ENCODE measurements at regions not wholly inside any gene's neighbourhood (a gene's known extent, or its start where the extent isn't known, plus 50 kb on each side); places are given as distances from the start of the nearest gene placed in this dataset.

DNA sequence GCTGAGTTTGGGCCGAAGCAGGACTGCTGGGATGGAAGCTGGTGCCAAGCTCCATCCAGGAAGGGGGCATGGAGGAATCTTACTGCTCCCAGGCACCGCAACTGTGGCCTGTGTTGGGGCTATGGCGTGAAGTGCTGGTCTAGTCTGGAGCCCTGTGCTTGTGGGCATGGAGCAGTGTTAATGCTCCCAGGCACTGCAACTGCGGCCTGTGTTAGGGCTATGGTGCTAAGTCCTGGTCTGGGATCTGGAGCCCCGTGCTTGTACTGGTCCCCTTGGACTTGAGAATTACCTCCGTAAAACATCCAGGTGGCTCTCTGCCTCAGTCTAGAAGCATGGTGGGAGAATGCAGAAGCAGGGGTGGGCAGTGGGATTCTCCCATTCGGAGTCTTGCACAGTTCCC, 1379.4 kb upstream of the ACVR2A start:
- ATAC-seq (ENCODE audit: poor library complexity) (no peak), DNase-seq (no peak)
- POLR2A ChIA-PET = no interaction called here
- Mint-ChIP-seq H3K4me3 (no peak overlapping the region), H3K36me3 (ENCODE audit: low read depth) (no peaks in the 10 kb centered on the region), H3K27ac (no peak overlapping the region), H3K4me1 (ENCODE audit: low read depth) (no peaks in the 10 kb centered on the region), H3K9me3 (peaks cover 11% of the 10 kb centered on the region), H3K27me3 (no peaks in the 10 kb centered on the region)
- no peaks in the 10 kb centered on the region for H3K27me3 ChIP-seq (ENCODE audit: control insufficient read depth in 1 of 2, insufficient read depth in 2 of 2, low read length in 2 of 2)
- TF ChIP-seq, protein P1, sequence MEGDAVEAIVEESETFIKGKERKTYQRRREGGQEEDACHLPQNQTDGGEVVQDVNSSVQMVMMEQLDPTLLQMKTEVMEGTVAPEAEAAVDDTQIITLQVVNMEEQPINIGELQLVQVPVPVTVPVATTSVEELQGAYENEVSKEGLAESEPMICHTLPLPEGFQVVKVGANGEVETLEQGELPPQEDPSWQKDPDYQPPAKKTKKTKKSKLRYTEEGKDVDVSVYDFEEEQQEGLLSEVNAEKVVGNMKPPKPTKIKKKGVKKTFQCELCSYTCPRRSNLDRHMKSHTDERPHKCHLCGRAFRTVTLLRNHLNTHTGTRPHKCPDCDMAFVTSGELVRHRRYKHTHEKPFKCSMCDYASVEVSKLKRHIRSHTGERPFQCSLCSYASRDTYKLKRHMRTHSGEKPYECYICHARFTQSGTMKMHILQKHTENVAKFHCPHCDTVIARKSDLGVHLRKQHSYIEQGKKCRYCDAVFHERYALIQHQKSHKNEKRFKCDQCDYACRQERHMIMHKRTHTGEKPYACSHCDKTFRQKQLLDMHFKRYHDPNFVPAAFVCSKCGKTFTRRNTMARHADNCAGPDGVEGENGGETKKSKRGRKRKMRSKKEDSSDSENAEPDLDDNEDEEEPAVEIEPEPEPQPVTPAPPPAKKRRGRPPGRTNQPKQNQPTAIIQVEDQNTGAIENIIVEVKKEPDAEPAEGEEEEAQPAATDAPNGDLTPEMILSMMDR (IDR thresholded peaks at IDR 0.05) = no peak
- intact Hi-C loops (cut with DNase I, micrococcal nuclease) = no loop called here
- no peak overlapping the region for H3K4me3 ChIP-seq (ENCODE audit: low read length)
- H3K27ac ChIP-seq (ENCODE audit: low read depth in 1 of 2, low read length in 2 of 2) = no peak overlapping the region
- no peaks in the 10 kb centered on the region for H3K36me3 ChIP-seq (ENCODE audit: insufficient read depth, low read length)
- CTCF ChIA-PET = no interaction called here
- peaks cover 0 to 11% of the 10 kb centered on the region in 2 experiments for H3K9me3 ChIP-seq (ENCODE audit: control insufficient read depth in 1 of 2, insufficient read depth in 1 of 2, low read length in 2 of 2)
- no peaks in the 10 kb centered on the region for H3K4me1 ChIP-seq (ENCODE audit: insufficient read depth, low read length)

DNA sequence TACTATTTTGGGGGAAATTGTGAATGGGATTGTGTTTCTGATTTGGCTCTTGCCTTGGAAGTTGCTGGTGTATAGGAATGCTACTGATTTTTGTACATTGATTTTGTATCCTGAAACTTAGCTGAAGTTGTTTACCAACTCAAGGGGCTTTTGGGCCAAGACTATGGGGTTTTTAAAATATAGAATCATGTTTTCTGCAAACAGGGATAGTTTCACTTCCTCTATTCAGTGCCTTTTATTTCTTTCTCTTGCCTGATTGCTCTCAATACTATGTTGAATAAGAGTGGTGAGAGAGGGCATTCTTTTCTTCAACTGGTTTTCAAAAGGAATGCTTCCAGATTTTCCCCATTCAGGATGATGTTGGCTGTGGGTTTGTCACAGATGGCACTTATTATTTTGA, 1383.8 kb upstream of the ACVR2A start:
- Mint-ChIP-seq H3K27ac (no peak overlapping the region), H3K27me3 (no peaks in the 10 kb centered on the region), H3K4me3 (no peak overlapping the region), H3K4me1 (ENCODE audit: low read depth) (no peaks in the 10 kb centered on the region), H3K36me3 (ENCODE audit: low read depth) (no peaks in the 10 kb centered on the region), H3K9me3 (peaks cover 15% of the 10 kb centered on the region)
- peaks cover 0 to 18% of the 10 kb centered on the region in 2 experiments for H3K9me3 ChIP-seq (ENCODE audit: control insufficient read depth in 1 of 2, insufficient read depth in 1 of 2, low read length in 2 of 2)
- DNase-seq (no peak), ATAC-seq (ENCODE audit: poor library complexity) (no peak)
- POLR2A ChIA-PET = no interaction called here
- no peaks in the 10 kb centered on the region for H3K4me1 ChIP-seq (ENCODE audit: insufficient read depth, low read length)
- intact Hi-C loops (cut with DNase I, micrococcal nuclease) = no loop called here
- H3K27ac ChIP-seq (ENCODE audit: low read depth in 1 of 2, low read length in 2 of 2) = no peak overlapping the region
- H3K36me3 ChIP-seq (ENCODE audit: insufficient read depth, low read length) = no peaks in the 10 kb centered on the region
- TF ChIP-seq, protein P1 (IDR thresholded peaks at IDR 0.05) = no peak
- CTCF ChIA-PET = interaction anchor here (0.6 kb wide), 1 partner anchor 212 kb away, joined by 3 read pairs; no protein-coding TSS in a partner anchor
- H3K27me3 ChIP-seq (ENCODE audit: control insufficient read depth in 1 of 2, insufficient read depth in 2 of 2, low read length in 2 of 2) = no peaks in the 10 kb centered on the region
- H3K4me3 ChIP-seq (ENCODE audit: low read length) = no peak overlapping the region

DNA sequence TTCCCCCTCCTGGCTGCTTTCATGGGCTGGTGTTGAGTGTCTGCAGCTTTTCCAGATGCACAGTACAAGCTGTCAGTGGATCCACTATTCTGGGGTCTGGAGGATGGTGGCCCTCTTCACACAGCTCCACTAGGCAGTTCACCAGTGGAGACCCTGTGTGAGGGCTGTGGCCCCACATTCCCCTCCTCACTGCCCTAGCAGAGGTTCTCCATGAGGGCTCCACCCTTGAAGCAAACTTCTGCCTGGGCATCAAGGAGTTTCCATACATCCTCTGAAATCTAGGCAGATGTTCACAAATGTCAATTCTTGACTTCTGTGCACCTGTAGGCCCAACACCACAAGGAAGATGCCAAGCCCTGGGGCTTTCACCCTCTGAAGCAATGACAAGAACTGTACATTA, 1386.2 kb upstream of the ACVR2A start:
- Mint-ChIP-seq H3K9me3 (peaks cover 11% of the 10 kb centered on the region), H3K27me3 (no peaks in the 10 kb centered on the region), H3K4me1 (ENCODE audit: low read depth) (no peaks in the 10 kb centered on the region), H3K4me3 (no peak overlapping the region), H3K27ac (no peak overlapping the region), H3K36me3 (ENCODE audit: low read depth) (no peaks in the 10 kb centered on the region)
- TF ChIP-seq, protein P1 (IDR thresholded peaks at IDR 0.05) = no peak
- ChIA-PET POLR2A (no interaction called here), CTCF (no interaction called here)
- no peak for DNase-seq
- H3K4me1 ChIP-seq (ENCODE audit: insufficient read depth, low read length) = no peaks in the 10 kb centered on the region
- intact Hi-C loops (cut with DNase I, micrococcal nuclease) = no loop called here
- H3K36me3 ChIP-seq (ENCODE audit: insufficient read depth, low read length) = no peaks in the 10 kb centered on the region
- no peaks in the 10 kb centered on the region for H3K27me3 ChIP-seq (ENCODE audit: control insufficient read depth in 1 of 2, insufficient read depth in 2 of 2, low read length in 2 of 2)
- no peak for ATAC-seq (ENCODE audit: poor library complexity)
- H3K9me3 ChIP-seq (ENCODE audit: control insufficient read depth in 1 of 2, insufficient read depth in 1 of 2, low read length in 2 of 2) = peaks cover 0 to 10% of the 10 kb centered on the region in 2 experiments
- H3K27ac ChIP-seq (ENCODE audit: low read depth in 1 of 2, low read length in 2 of 2) = no peak overlapping the region
- no peak overlapping the region for H3K4me3 ChIP-seq (ENCODE audit: low read length)
